ENCODE measurements at regions not wholly inside any gene's neighbourhood (a gene's known extent, or its start where the extent isn't known, plus 50 kb on each side); places are given as distances from the start of the nearest gene placed in this dataset.

DNA sequence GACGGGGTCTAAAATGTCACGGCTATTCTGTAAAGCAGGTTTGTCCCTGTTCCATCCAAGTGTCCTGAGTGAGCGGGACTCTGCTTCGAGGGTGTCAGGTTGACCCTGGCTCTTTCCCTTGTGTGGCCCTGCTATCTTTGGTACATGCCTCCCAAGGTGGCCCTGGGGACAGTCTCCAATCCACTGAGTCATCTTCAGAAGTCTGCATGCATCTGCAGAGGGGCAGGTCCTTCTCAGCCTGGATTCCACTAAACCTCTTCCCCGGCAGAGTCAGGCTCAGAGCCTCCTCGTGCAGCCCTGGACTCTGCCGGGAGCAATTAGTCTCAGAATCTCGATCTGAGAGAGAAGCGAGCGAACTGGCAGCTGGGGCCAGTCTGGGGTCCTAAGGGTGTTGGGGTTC, 50.1 kb upstream of the KCNJ15 start:
- POLR2A ChIA-PET = no interaction called here

More for the DNA sequence above, 50.1 kb upstream of the KCNJ15 start:
- Histone ChIP-seq H3K4me3 (ENCODE audit: low read length) (no peak overlapping the region), H3K4me1 (ENCODE audit: insufficient read depth, low read length) (no peaks in the 10 kb centered on the region), H3K36me3 (ENCODE audit: insufficient read depth, low read length) (no peaks in the 10 kb centered on the region), H3K27me3 (ENCODE audit: insufficient read depth, low read length, poor library complexity, severe bottlenecking) (no peaks in the 10 kb centered on the region), H3K27ac (ENCODE audit: low read depth, low read length) (no peak overlapping the region), H3K9me3 (ENCODE audit: low read length) (no peaks in the 10 kb centered on the region)
- no peak overlapping the region for H3K27ac Mint-ChIP-seq
- no peaks in the 10 kb centered on the region for H3K4me1 Mint-ChIP-seq
- peaks cover 8 to 11% of the 10 kb centered on the region in 2 donors for H3K27me3 Mint-ChIP-seq
- CTCF ChIA-PET = no interaction called here
- DNase-seq = no peak
- H3K4me3 Mint-ChIP-seq = no peak overlapping the region
- H3K36me3 Mint-ChIP-seq = no peaks in the 10 kb centered on the region
- H3K9me3 Mint-ChIP-seq = peaks cover 0 to 5% (median 2%) of the 10 kb centered on the region in 5 donors
